Calu3 (cell line): ENCODE measurements at regions not wholly inside any gene's neighbourhood (a gene's known extent, or its start where the extent isn't known, plus 50 kb on each side); places are given as distances from the start of the nearest gene placed in this dataset.

Source experiments
- BruUV-seq: library from RNA; stranded (reverse); fragments of 400-500 nt; replicated peaks from 2 replicates; lab custom pipeline; 2021; lab: Mats Ljungman, UMichigan
- CTCF ChIA-PET: fragments of 300-600 bp; sonication (Branson Sonifier 250); formaldehyde crosslinking; loops from one replicate; lab custom pipeline; 2022; ENCODE audit warnings: antibody characterized with exemption; lab: Charles Lee
- DNase-seq: peaks from one replicate; pipeline ENCODE4 v3.0.0; 2022
- H3K27ac Mint-ChIP-seq: one replicate; pipeline ENCODE4 v1.8.0; 2022; ENCODE audit warnings: mixed read lengths; ENCODE audit not compliant: unreplicated experiment
- H3K27me3 Mint-ChIP-seq: one replicate; pipeline ENCODE4 v1.8.0; 2022; ENCODE audit warnings: mixed read lengths; ENCODE audit not compliant: unreplicated experiment
- H3K36me3 Mint-ChIP-seq: one replicate; pipeline ENCODE4 v1.8.0; 2022; ENCODE audit warnings: mild to moderate bottlenecking, moderate library complexity, mixed read lengths; ENCODE audit not compliant: insufficient read depth, unreplicated experiment
- H3K4me1 Mint-ChIP-seq: one replicate; pipeline ENCODE4 v1.8.0; 2022; ENCODE audit warnings: mild to moderate bottlenecking, low read depth, mixed read lengths; ENCODE audit not compliant: unreplicated experiment
- H3K4me3 Mint-ChIP-seq: one replicate; pipeline ENCODE4 v1.8.0; 2022; ENCODE audit warnings: mild to moderate bottlenecking, low read depth, moderate library complexity, mixed read lengths; ENCODE audit not compliant: unreplicated experiment
- H3K9me3 Mint-ChIP-seq: one replicate; pipeline ENCODE4 v1.8.0; 2022; ENCODE audit warnings: low read depth, mixed read lengths; ENCODE audit not compliant: unreplicated experiment
- intact Hi-C: fragments of 100-400 bp; cut with micrococcal nuclease; formaldehyde crosslinking; loops from one replicate; pipeline ENCODE4 v1.10.0; 2022; ENCODE audit not compliant: unreplicated experiment
- TF ChIP-seq, protein P1 (sequence below): fragments of 200-600 bp; IDR thresholded peaks from one replicate; pipeline ENCODE4 v1.8.0; 2022; ENCODE audit warnings: antibody characterized with exemption; ENCODE audit not compliant: unreplicated experiment

GRCh38 chr12:28936221-28936620 lies 212.9 kb upstream of the FAR2 start:
- Mint-ChIP-seq H3K27me3 (no peaks in the 10 kb centered on the region), H3K9me3 (no peaks in the 10 kb centered on the region), H3K4me1 (peaks cover 8% of the 10 kb centered on the region), H3K27ac (no peak overlapping the region), H3K36me3 (peaks cover 4% of the 10 kb centered on the region), H3K4me3 (no peak overlapping the region)
- intact Hi-C loops: no loop called here
- BruUV-seq: no TSS peak
- CTCF ChIA-PET: no interaction called here
- no peak for DNase-seq
- TF ChIP-seq, protein P1, sequence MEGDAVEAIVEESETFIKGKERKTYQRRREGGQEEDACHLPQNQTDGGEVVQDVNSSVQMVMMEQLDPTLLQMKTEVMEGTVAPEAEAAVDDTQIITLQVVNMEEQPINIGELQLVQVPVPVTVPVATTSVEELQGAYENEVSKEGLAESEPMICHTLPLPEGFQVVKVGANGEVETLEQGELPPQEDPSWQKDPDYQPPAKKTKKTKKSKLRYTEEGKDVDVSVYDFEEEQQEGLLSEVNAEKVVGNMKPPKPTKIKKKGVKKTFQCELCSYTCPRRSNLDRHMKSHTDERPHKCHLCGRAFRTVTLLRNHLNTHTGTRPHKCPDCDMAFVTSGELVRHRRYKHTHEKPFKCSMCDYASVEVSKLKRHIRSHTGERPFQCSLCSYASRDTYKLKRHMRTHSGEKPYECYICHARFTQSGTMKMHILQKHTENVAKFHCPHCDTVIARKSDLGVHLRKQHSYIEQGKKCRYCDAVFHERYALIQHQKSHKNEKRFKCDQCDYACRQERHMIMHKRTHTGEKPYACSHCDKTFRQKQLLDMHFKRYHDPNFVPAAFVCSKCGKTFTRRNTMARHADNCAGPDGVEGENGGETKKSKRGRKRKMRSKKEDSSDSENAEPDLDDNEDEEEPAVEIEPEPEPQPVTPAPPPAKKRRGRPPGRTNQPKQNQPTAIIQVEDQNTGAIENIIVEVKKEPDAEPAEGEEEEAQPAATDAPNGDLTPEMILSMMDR: no peak

DNA sequence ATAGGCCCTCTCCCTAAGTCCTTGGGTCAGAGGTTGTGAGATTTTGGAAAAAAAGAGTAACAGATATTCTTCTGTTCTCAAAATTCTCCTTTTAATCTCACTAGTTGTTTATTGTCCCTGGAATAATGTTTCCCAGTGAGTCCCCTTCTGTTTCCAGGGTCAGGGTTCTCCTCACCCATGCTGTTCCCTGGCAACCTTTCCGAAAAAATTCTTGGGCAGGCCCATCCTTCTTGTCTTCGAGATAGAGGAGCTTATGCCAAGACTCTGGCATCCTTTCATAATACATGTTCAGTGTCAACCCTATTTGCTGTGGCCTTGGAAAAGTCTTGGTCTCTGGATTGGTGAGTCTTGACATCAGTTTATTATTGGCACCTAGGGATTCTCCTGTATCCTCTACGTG lies 212.4 kb upstream of the FAR2 start:
- intact Hi-C loops: no loop called here
- peaks cover 8% of the 10 kb centered on the region for H3K4me1 Mint-ChIP-seq
- peaks cover 4% of the 10 kb centered on the region for H3K36me3 Mint-ChIP-seq
- no peaks in the 10 kb centered on the region for H3K27me3 Mint-ChIP-seq
- TF ChIP-seq, protein P1: no peak
- CTCF ChIA-PET: no interaction called here
- DNase-seq: no peak
- no TSS peak for BruUV-seq
- H3K27ac Mint-ChIP-seq: no peak overlapping the region
- no peaks in the 10 kb centered on the region for H3K9me3 Mint-ChIP-seq
- H3K4me3 Mint-ChIP-seq: no peak overlapping the region

DNA sequence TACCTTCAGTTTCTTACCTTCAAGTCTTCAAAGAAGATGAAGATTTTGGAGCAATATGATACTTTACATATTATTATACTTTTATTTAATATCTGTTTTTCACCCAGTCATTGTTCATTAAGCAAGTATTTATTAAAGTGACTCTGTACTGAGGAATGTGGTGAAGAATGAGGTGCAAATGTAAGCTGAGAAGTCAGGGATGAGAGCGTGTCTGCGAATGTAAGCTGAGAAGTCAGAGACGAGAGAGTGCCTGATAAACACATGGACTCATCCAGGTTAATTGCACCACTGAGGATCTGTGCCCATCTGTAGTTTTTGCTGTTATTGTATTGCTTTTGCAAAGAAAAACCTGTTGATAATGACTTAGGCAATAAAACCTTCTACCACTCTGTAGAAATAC lies 211.9 kb upstream of the FAR2 start:
- Mint-ChIP-seq H3K4me1 (peaks cover 8% of the 10 kb centered on the region), H3K9me3 (no peaks in the 10 kb centered on the region), H3K27me3 (no peaks in the 10 kb centered on the region), H3K36me3 (peaks cover 4% of the 10 kb centered on the region), H3K27ac (no peak overlapping the region), H3K4me3 (no peak overlapping the region)
- CTCF ChIA-PET: interaction anchor here (0.7 kb wide), 1 partner anchor 611 kb away, joined by 3 read pairs; no protein-coding TSS in a partner anchor
- intact Hi-C loops: no loop called here
- DNase-seq: no peak
- TF ChIP-seq, protein P1: no peak
- no TSS peak for BruUV-seq

DNA sequence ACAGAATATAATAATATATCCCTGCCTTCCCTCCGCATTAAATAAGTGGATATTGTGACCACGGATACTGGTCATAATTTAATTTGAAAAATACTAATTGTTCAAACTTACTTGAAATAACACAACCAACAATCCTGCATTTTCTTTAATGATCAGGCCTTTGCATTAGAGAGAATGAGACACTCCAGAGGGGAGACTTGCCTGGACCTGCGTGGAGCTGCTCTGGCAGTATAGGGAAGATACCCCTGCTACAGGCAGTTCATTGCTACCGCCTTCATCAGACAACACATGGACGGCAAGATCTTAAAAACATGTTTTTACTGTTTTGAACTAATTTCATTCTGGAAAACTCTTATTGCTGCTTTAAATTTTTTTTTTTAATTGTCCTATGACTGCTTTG lies 211.0 kb upstream of the FAR2 start:
- Mint-ChIP-seq H3K27ac (no peak overlapping the region), H3K4me1 (peaks cover 8% of the 10 kb centered on the region), H3K4me3 (no peak overlapping the region), H3K27me3 (no peaks in the 10 kb centered on the region), H3K9me3 (no peaks in the 10 kb centered on the region), H3K36me3 (peaks cover 4% of the 10 kb centered on the region)
- CTCF ChIA-PET: interaction anchor here (0.7 kb wide), 1 partner anchor 612 kb away, joined by 3 read pairs; no protein-coding TSS in a partner anchor
- TF ChIP-seq, protein P1: no peak
- no TSS peak for BruUV-seq
- intact Hi-C loops: no loop called here
- DNase-seq: no peak
